GM19372 (cell line): ENCODE measurements at regions not wholly inside any gene's neighbourhood (a gene's known extent, or its start where the extent isn't known, plus 50 kb on each side); places are given as distances from the start of the nearest gene placed in this dataset.
A peak's percentile ranks its signal among the peaks of the same experiment; 100 is the strongest.
"Not testable (repeated sequence)": the region's sequence is repeated elsewhere in the genome, so short reads cannot be mapped to it uniquely, and the experiment has no call there.

Experiments
- ATAC-seq: cut with Tn5 transposase; IDR thresholded peaks from one replicate; pipeline ENCODE4 v1.9.1; 2021; ENCODE audit warnings: mild to moderate bottlenecking, low read depth, moderate library complexity; ENCODE audit not compliant: unreplicated experiment

DNA sequence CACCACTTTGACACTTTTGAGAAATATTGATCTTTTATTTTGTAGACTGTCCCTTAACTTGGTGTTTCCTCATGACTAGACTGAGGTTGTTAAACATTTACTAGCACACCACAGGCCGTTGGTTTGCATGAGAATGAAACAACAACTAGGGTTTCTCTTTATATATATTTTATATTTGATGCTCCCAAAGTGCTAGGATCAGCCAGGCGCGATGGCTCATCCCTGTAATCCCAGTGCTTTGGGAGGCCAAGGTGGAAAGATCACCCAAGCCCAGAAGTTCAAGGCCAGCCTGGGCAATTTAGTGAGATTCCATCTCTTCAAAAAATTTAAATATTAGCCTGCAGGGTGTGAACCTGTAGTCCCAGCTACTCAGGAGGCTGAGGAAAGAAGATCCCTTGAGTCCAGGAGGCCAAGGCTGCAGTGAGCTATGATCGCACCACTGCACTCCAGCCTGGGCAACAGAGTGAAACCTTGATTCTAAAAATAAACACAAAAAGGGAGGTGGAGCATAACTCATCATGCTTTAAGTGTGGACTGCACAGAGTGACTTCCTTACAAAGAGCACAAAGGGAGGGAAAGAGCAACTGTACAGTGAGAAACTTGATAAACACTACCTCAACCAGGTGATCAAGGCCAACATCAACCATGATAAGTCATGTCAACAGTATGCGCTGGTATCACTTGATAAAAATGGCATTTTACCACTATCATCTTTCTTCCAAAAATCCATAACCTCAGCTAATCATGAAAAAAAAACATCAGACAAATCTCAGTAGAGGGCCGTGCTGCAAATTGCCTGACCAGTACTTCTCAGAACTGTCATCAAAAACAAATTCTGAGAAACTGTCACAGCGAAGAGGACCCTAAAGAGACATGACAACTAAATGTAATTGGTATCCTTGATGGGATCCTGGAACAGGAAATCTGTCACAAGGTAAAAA, 72.8 kb upstream of the ATF7IP2 start:
- peak; percentile 76 for ATAC-seq

DNA sequence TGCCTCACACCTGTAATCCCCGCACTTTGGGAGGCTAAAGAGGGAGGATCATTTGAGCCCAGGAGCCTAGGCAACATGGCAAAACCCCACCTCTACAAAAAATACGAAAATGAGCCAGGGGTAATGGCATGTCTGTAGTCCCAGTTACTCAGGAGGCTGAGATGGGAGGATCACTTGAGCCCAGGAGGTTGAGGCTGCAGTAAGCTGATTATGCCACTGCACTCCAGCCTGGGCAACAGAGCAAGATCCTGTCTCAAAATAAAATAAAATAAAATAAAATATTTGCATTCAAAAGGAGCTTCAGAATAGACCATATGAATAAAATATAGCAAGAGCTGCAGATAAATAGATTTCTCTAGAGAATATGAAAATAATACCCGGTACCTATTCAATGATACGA, 71.5 kb upstream of the ATF7IP2 start:
- no peak for ATAC-seq

DNA sequence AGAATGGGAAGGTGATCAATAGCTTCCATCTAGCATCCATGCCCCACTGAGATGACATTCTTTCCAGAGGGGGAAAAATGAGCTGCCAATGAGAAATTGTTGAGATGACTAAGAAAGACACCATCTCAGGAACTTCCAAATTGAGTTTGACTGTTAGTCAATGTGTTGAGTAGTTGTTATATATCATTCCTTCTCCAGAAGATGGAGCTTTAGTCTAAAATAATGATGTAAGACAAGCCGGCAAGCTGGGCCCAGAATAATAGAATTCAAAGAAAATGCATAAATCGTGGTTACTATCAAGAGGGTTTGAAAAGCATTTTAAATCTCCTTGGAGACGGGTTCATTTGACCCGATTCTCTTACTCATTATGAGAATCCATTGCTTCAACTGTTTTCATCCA, 71.0 kb upstream of the ATF7IP2 start:
- no peak for ATAC-seq

DNA sequence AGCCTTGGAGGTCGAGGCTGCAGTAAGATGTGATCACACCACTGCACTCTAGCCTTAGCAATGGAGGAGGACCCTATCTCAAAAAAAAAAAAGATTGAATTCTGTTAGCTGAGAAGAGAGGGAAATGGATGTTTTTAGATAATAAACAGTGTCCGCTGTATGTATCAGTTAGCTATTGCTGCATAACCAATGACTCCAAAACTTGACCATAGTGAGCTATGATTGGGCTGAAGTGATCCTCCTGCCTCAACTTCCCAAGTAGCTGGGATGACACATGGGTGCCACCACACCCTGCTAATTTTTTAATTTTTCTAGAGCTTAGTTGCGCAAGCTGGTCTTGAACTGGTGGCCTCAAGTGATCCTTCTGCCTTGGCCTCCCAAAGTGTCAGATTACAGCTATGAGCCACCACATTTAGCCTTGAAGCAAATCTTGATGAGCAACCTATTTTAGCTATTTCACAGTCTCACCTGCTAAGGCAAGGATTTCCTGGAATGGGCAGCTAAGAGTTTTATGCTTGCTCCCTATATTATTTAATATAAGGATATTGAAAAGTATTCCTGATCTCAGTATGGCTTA, 68.3 kb upstream of the ATF7IP2 start:
- no peak for ATAC-seq

DNA sequence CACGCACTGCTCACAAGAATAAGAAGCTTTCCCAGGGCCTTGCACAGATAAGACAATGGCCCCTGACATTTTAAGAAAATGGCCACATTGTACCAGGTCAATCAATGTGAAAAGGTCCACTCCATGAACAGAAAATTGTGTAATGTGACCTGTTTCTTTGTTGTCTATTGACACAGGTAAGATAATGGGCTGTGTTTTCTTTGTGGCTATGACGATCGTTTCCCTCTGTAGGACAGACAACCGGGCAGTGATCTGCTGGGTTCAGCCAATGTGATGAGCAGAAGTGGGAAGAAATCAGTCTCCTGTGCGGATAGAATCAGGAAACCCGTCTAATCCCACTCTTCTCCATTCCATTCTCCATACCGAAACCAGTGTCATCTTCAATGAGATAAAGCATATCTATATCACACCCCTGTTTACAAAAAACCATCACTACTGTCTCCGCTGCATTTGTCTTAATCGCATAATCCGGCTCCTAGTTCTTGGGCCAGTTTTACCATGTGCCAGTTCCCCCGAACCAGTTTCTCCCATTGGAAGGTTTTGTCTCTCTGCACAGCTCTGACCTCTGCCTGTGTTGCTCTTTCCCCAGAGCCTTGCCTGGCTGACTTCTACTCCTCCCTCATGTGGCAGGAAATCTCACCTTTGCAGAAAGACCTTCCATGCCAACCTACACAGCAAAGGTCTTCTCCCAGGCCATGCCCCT, 66.9 kb upstream of the ATF7IP2 start:
- ATAC-seq: no peak

DNA sequence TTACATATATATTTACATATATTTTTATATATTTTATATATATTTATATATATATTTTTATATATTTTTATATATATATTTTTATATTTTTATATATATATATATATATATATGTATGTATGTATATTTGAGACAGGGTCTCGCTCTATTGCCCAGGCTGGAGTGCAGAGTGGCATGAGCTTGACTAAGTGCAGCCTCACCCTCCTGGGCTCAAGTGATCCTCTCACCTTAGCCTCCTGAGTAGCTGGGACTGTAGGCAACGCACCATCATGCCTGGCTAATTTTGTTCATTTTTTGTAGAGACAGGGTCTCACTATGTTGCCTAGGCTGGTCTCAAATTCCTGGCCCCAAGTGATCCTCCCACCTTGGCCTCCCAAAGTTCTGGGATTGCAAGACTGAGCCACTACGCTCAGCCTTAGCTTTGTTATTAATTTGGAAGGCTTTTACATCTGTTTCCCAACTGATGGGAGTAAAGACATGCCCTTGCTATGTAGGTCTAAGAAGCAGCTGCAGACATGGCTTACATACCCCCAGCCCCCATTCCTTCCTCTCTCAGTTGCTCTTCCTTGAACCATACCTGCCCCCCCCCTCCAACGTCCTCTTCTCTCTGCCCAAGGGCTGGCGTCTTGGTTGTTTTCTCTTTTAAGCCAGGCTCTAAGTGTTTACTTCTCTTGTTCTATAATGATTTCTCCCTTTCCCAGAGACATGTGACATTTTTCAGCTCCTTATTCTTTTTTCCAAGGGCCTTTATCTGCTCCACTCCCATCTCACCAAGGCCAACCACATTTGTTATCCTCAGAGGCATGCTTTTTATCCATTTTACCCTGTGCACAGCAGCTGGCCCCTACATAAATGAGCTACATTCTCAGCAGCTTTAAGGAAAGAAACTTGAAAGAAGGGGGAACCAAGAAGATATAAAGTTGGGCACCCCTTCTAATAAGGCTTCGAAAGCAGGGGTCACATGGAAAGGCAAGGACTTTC, 64.2 kb upstream of the ATF7IP2 start:
- no peak for ATAC-seq

DNA sequence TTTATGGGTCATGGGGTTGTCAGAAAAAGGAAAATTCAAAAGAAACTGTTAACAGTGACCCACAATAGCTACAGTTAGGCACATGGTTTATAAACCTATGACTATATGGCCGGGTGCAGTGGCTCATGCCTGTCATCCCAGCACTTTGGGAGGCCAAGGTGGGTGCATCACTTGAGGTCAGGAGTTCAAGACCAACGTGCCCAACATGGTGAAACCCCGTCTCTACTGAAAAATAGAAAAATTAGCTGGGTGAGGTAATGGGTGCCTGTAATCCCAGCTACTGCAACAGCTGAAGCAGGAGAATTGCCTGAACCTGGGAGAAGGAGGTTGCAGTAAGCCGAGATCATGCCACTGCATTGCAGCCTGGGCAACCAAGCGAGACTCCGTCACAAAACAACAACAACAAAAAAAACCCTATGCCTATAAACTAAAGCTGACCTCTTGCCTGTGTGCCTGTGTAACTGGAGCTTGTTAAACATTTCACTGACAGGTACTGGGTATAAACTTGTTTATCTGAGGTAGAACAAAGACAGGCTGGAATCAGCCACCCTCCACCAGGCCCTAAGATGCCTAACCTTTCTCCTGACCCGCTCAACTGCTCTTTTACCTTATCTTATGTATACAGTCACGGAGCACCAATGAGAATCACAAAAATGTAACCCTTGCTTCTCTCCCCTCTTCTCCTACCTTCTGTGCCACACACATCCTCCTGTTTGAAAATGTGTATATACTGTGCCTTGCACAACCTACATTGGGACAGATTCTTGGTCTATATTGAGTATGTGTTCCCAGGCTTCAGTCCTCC, 62.9 kb upstream of the ATF7IP2 start:
- ATAC-seq: no peak

DNA sequence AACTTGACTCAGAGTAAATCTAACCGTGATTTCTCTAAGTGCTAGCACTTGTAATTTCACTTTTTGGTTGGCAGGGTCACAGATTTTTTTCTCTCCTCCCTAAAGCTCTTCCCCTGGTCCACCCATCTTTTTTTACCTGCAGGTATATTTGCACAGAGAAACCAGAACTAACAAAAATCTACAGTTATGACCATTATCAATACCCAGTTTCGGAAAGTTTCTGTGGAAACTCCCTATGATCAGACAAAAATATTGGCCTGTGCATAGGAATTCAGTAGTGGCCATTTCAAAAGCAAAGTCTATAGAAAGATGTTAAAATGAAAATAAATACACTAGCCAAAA, 62.4 kb upstream of the ATF7IP2 start:
- ATAC-seq: no peak

DNA sequence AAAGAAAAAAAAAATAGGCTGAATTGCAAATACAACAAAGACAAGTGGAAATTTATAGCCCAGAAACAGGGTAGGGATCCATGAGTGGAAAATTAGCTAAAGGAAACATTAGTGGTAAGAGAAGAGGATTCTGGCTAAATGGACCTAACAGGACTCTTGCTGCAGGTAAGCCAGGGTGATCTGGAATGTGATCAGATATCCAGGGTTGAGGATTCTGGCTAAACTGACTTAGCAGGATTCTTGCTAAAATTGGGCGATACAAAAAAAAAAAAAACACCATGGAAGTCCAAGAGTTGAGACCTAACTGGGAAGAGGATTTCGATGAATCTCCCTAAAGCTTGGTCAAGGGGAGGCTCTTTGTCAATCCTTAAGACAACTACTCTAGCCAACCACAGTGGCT, 61.7 kb upstream of the ATF7IP2 start:
- no peak for ATAC-seq

DNA sequence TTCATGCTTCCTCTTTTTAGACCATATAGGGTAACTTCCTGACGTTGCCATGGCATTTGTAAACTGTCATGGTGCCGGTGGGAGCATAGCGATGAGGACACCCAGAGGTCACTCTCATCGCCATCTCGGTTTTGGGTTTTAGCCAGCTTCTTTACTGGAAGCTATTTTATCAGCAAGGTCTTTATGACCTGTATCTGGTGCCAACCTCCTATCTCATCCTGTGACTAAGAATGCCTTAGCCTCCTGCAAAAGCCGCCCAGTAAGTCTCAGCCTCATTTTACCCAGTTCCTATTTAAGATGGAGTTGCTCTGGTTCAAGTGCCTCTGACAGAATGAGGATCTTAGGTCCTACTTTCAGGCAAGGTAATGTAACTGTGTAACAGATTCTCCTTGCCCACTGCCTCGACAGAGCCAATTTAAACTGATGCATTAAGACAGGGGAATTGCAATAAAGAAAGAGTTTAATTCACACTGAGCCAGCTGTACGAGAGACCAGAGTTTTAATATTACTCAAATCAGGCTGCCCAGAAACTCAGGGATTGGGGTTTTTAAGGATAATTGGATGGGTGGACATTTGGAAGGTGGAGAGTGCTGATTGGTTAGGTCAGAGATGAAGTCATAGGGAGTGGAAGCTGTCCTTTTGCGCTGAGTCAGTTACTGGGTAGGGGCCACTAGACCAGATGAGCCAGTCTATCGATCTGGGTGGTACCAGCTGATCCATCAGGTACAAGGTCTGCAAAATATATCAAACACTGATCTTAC, 59.9 kb upstream of the ATF7IP2 start:
- ATAC-seq: no peak

DNA sequence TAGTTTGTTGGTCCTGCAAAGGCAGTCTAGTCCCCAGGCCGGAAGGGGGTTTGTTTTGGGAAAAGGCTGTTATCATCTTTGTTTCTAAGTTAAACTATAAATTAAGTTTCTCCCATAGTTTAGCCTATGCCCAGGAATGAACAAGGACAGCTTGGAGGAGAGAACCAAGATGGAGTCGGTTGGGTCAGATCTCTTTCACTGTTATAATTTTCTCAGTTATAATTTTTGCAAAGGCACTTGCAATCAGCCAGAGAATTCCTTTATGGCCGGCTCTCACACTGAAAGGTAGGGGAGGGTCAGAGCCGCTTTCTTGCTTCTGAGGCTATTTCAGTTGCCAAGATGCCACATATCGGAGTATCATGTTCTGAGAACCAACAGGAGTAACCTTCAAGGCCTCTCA, 59.2 kb upstream of the ATF7IP2 start:
- ATAC-seq: no peak

DNA sequence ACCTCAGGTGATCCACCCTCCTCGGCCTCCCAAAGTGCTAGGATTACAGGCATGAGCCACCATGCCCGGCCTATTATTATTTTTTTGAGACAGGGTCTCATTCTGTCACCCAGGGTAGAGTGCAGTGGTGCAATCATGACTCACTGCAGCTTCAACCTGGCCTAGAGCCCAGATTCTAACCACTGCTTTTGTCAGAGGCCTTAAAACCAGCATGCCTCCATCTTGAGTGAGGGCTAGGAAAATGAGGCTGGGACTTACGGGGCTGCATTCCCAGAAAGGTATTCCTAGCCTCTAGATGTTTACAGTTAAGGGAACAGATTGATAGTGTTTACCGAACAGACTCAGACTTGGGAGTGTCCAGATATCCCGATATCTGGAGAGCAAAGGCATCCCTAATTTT, 57.6 kb upstream of the ATF7IP2 start:
- ATAC-seq: not testable (repeated sequence)

DNA sequence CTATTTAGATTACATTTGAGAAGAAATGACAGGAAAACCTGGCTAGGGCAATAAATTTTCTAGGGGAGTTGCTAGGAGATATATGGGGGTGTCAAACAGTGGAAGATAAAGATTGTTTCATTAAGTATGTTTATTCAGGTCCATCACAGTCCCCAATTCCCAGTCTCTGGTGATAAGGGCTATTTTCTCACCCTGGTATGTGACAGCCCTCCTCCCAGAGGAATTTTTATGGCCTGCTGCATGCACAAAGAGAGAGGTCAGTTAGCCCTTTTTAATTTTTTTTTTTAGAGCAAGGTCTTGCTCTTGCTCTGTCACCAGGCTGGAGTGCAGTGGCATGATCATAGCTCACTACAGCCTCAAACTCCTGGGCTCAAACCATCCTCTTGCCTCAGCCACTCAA, 53.6 kb upstream of the ATF7IP2 start:
- ATAC-seq: no peak

DNA sequence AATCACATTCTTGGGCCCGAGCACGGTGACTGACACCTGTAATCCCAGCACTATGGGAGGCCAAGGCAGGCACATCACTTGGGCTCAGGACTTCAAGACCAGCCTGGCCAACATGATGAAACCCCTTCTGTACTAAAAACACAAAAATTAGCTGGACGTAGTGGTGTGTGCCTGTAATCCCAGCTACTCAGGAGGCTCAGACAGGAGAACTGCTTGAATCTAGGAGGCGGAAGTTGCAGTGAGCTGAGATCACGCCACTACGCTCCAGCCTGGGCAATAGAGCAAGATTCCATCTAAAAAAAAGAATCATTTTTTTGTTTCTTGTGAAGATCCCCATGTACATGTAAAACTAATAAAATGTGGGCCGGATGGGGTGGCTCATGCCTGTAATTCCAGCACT, 53.1 kb upstream of the ATF7IP2 start:
- no peak for ATAC-seq

DNA sequence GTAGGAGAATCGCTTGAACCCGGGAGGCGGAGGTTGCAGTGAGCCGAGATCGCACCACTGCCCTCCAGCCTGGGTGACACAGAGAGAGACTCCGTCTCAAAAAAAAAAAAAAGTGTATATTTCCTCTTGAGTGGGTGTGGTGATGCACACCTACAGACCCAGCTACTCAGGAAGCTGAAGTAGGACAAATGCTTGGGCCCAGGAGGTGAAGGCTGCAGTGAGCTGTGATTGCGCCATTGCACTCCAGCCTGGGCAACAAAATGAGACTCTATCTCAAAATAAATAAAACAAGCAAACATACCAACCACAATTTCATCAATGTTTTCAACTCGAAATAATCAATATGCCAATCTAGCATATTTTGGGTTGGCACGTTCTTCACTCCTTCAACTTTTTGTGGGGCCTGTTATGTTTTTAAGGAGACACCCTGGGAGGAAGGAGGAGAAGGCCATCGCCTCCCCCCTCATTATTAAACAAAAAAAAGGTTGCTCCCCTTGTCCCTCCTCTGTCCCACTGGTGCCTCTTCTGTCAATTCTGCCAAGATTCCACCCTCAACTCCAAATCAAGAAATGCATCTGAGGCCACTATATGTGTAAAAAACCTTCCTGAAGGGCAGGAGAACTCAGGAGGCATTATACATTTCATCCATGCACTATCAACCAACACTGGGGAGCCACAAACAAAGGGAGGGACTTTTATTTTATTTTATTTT, 52.4 kb upstream of the ATF7IP2 start:
- ATAC-seq: no peak

DNA sequence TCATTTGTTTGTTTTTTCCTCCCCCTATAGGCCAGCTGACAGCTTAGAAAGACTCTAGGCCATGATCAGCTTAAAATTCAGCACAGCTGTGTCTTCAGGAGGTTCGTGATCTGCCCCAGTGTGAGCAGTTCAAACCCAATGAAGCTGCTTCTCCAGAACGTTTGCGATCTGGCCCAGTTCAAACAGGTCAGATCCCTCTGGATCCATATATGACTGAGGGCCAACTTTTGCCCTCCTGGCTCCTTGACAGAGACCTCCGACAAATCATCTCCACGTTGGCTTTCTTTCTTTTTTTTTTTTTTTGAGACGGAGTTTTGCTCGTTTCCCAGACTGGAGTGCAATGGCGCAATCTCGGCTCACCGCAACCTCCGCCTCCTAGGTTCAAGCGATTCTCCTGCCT, 50.2 kb upstream of the ATF7IP2 start:
- ATAC-seq: no peak
